Neuronal stem cell (in vitro differentiated cells): ENCODE measurements at regions not wholly inside any gene's neighbourhood (a gene's known extent, or its start where the extent isn't known, plus 50 kb on each side); places are given as distances from the start of the nearest gene placed in this dataset.

Experiments
- DNase-seq: peaks from one replicate; pipeline ENCODE4 v3.0.0-alpha.2; 2013; ENCODE audit warnings: low spot score
- H2AFZ ChIP-seq: one replicate; pipeline ENCODE4 v1.6.1; 2013; ENCODE audit warnings: mild to moderate bottlenecking, low read length, inconsistent platforms
- H2AK5ac ChIP-seq: 2 replicates; pipeline ENCODE4 v1.6.1; 2013; ENCODE audit warnings: low read depth, mild to moderate bottlenecking, inconsistent platforms, low read length, moderate library complexity, mixed read lengths
- H2BK120ac ChIP-seq: 2 replicates; pipeline ENCODE4 v1.6.1; 2013; ENCODE audit warnings: low read depth, mild to moderate bottlenecking, inconsistent platforms, low read length, moderate library complexity, mixed read lengths
- H2BK12ac ChIP-seq: one replicate; pipeline ENCODE4 v1.6.1; 2013; ENCODE audit warnings: low read length, inconsistent platforms
- H2BK15ac ChIP-seq: 2 replicates; pipeline ENCODE4 v1.6.1; 2013; ENCODE audit warnings: mild to moderate bottlenecking, low read length, inconsistent platforms, mixed read lengths
- H2BK5ac ChIP-seq: one replicate; pipeline ENCODE4 v1.6.1; 2013; ENCODE audit warnings: inconsistent platforms, mild to moderate bottlenecking, low read length, moderate library complexity
- H3K14ac ChIP-seq: one replicate; pipeline ENCODE4 v1.6.1; 2013; ENCODE audit warnings: low read length, inconsistent platforms
- H3K18ac ChIP-seq: 2 replicates; pipeline ENCODE4 v1.6.1; 2013; ENCODE audit warnings: low read length, inconsistent platforms
- H3K23ac ChIP-seq: 2 replicates; pipeline ENCODE4 v1.6.1; 2013; ENCODE audit warnings: low read depth, mild to moderate bottlenecking, mixed read lengths, low read length, inconsistent platforms; ENCODE audit not compliant: poor library complexity
- H3K27ac ChIP-seq: replicated peaks from 3 replicates; pipeline ENCODE4 v1.5.1; 2013; ENCODE audit warnings: low read length, inconsistent platforms
- H3K27me3 ChIP-seq, 3 experiments: 2 replicates each; pipeline ENCODE4 v1.6.1; 2013; ENCODE audit warnings: low read length in 3 of 3, mild to moderate bottlenecking in 2 of 3, inconsistent platforms in 1 of 3, low read depth in 1 of 3, mixed read lengths in 1 of 3, moderate library complexity in 1 of 3; ENCODE audit not compliant: control insufficient read depth in 3 of 3, insufficient read depth in 3 of 3
- H3K36me3 ChIP-seq, 2 donors: replicated peaks in 1 of 2; 2 replicates each; pipeline ENCODE4 v1.6.1; 2013; ENCODE audit warnings: low read length in 2 of 2; ENCODE audit not compliant: control insufficient read depth in 2 of 2, insufficient read depth in 2 of 2
- H3K4ac ChIP-seq: 2 replicates; pipeline ENCODE4 v1.6.1; 2013; ENCODE audit warnings: inconsistent platforms, mild to moderate bottlenecking, low read length, moderate library complexity
- H3K4me1 ChIP-seq, 2 donors: 1 replicate in 1 of 2; 2 replicates in 1 of 2; pipeline ENCODE4 v1.6.1; 2013; ENCODE audit warnings: low read length in 2 of 2, low read depth in 1 of 2; ENCODE audit not compliant: control insufficient read depth in 2 of 2, insufficient read depth in 1 of 2
- H3K4me2 ChIP-seq: one replicate; pipeline ENCODE4 v1.6.1; 2013; ENCODE audit warnings: mild to moderate bottlenecking, low read length, inconsistent platforms; ENCODE audit not compliant: insufficient read depth, poor library complexity, severe bottlenecking
- H3K4me3 ChIP-seq, 2 donors: 2 replicates each; pipeline ENCODE4 v1.5.1; 2013; ENCODE audit warnings: low read length in 2 of 2, mild to moderate bottlenecking in 2 of 2, inconsistent platforms in 1 of 2, moderate library complexity in 1 of 2
- H3K79me1 ChIP-seq: one replicate; pipeline ENCODE4 v1.6.1; 2013; ENCODE audit warnings: low read depth, mild to moderate bottlenecking, inconsistent platforms, low read length, moderate library complexity
- H3K9ac ChIP-seq: one replicate; pipeline ENCODE4 v1.6.1; 2013; ENCODE audit warnings: mild to moderate bottlenecking, low read depth, low read length, inconsistent platforms; ENCODE audit not compliant: poor library complexity
- H3K9me3 ChIP-seq, 2 donors: replicated peaks in 1 of 2; 2 replicates each; pipeline versions ENCODE3 to v1.6.1; 2013; ENCODE audit warnings: low read length in 2 of 2, mild to moderate bottlenecking in 2 of 2, inconsistent platforms in 1 of 2, low read depth in 1 of 2, mixed read lengths in 1 of 2, moderate library complexity in 1 of 2; ENCODE audit not compliant: control insufficient read depth in 2 of 2, insufficient read depth in 1 of 2
- H4K8ac ChIP-seq: one replicate; pipeline ENCODE4 v1.6.1; 2013; ENCODE audit warnings: low read depth, mild to moderate bottlenecking, inconsistent platforms, low read length, moderate library complexity
- H4K91ac ChIP-seq: one replicate; pipeline ENCODE4 v1.6.1; 2013; ENCODE audit warnings: low read length, low read depth, mild to moderate bottlenecking, inconsistent platforms; ENCODE audit not compliant: poor library complexity
- WGBS, 2 donors: extraction: QIAGEN DNeasy Blood & Tissue Kit; methylation state at CpG; one replicate each; pipeline ENCODE4 v1.1.7; 2013; ENCODE audit warnings: missing lambda C conversion rate in 2 of 2, mixed read lengths in 1 of 2; ENCODE audit not compliant: insufficient read length in 2 of 2, insufficient replicate concordance in 1 of 2; ENCODE audit errors: extremely low coverage in 2 of 2; 5-methylcytosine and 5-hydroxymethylcytosine counted together

DNA sequence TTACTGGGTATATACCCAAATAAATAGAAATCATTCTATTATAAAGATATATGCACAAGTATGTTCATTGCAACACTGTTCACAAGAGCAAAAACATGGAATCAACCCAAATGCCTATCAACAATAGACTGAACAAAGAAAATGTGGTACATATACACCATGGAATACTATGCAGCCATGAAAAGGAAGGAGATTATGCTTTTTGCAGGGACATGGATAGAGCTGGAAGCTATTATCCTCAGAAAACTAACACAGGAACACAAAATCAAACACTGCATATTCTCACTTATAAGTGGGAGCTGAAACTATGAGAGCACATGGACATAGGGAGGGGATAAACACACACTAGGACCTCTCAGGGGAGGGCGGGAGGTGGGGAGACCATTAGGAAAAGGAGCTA is 298.4 kb upstream of the CDH9 start:
- DNase-seq: no peak
- no peak overlapping the region for H3K14ac ChIP-seq
- no peak overlapping the region for H3K9ac ChIP-seq
- WGBS, 2 donors: no CpG with 5 or more reads among the region's 1 CpG
- no peak overlapping the region for H2AK5ac ChIP-seq
- H3K79me1 ChIP-seq: no peaks in the 10 kb centered on the region
- no peak overlapping the region for H2AFZ ChIP-seq
- H2BK120ac ChIP-seq: no peak overlapping the region
- H3K36me3 ChIP-seq: no peaks in the 10 kb centered on the region
- H4K8ac ChIP-seq: no peak overlapping the region
- H3K4me1 ChIP-seq: no peaks in the 10 kb centered on the region
- no peak overlapping the region for H3K18ac ChIP-seq
- no peaks in the 10 kb centered on the region for H3K27me3 ChIP-seq
- H4K91ac ChIP-seq: no peak overlapping the region
- H3K4ac ChIP-seq: no peak overlapping the region
- no peak overlapping the region for H2BK15ac ChIP-seq
- no peak overlapping the region for H3K23ac ChIP-seq
- H3K4me3 ChIP-seq: no peak overlapping the region
- H3K27ac ChIP-seq: no peak overlapping the region
- no peak overlapping the region for H3K4me2 ChIP-seq
- no peaks in the 10 kb centered on the region for H3K9me3 ChIP-seq
- H2BK5ac ChIP-seq: no peak overlapping the region
- H2BK12ac ChIP-seq: no peak overlapping the region

DNA sequence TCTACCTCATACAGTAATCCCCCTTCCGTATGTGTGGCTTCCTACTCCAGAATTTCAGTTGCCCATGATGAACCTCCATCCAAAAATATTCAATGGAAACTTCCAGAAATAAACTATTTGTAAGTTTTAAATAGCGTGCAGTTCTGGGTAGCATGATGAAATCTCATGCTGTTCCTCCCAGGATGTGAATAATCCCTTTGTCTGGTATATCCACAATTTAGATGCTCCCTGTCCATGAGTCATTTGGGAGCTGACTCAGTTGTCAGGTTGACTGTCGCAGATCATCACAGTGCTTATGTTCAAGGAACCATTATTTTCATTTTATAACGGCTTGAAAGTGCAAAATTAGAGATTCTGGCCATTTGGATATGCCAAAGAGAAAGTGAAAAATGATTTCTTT is 290.1 kb upstream of the CDH9 start:
- Histone ChIP-seq H2AFZ (no peak overlapping the region), H4K91ac (no peak overlapping the region), H3K23ac (no peak overlapping the region), H3K18ac (no peak overlapping the region), H3K36me3 (no peaks in the 10 kb centered on the region), H3K9ac (no peak overlapping the region), H3K9me3 (peaks cover 0 to 2% of the 10 kb centered on the region in 2 donors), H3K4me3 (no peak overlapping the region), H3K27me3 (no peaks in the 10 kb centered on the region), H3K4ac (no peak overlapping the region), H3K27ac (no peak overlapping the region), H3K14ac (no peak overlapping the region), H3K4me1 (no peaks in the 10 kb centered on the region), H2AK5ac (no peak overlapping the region), H2BK120ac (no peak overlapping the region), H2BK15ac (no peak overlapping the region), H3K79me1 (no peaks in the 10 kb centered on the region), H2BK5ac (no peak overlapping the region), H4K8ac (no peak overlapping the region), H3K4me2 (no peak overlapping the region), H2BK12ac (no peak overlapping the region)
- no CpG with 5 or more reads among the region's 4 CpGs for WGBS, 2 donors
- no peak for DNase-seq

DNA sequence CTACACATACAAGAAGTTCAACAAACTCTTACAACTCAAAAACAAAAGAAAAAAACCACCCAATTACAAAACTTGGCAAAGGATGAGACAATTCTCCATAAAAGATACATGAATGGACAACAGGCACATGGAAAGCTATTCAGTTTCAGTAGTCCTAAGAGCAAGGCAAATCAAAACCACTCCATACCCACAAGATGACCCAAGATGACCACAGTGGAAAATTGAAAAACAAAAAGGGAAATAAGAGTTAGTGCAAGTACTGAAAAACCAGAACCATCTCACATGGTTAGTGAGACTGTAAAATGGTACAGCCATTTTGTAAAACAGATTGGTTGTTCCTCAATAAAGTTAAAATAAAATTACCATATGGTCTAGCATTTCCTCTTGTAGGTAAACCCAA is 287.1 kb upstream of the CDH9 start:
- Histone ChIP-seq H2BK120ac (no peak overlapping the region), H3K9ac (no peak overlapping the region), H3K27me3 (no peaks in the 10 kb centered on the region), H2BK12ac (no peak overlapping the region), H4K91ac (no peak overlapping the region), H2BK15ac (no peak overlapping the region), H3K79me1 (no peaks in the 10 kb centered on the region), H3K4me3 (no peak overlapping the region), H3K4me2 (no peak overlapping the region), H3K4me1 (no peaks in the 10 kb centered on the region), H3K9me3 (no peaks in the 10 kb centered on the region), H2AFZ (no peak overlapping the region), H3K27ac (no peak overlapping the region), H3K14ac (no peak overlapping the region), H2AK5ac (no peak overlapping the region), H2BK5ac (no peak overlapping the region), H3K4ac (no peak overlapping the region), H4K8ac (no peak overlapping the region), H3K18ac (no peak overlapping the region), H3K23ac (no peak overlapping the region), H3K36me3 (no peaks in the 10 kb centered on the region)
- DNase-seq: no peak

DNA sequence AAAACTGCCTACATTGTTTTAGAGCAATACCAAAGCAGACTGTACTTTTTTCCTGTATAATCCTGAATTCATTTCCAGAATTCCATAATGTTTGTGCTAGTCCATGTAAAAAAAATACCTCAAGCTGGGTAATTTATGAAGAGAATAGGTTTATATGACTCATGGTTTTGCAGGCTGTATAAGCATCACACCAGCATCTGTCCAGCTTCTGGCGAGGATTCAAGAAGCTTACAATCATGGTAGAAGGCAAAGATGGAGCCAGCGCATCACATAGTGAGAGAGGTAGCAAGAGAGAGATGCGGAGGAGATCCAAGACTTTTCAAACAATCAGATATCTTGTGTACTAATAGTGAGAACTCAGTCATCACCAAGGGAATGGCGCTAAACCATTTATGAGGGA is 280.3 kb upstream of the CDH9 start:
- Histone ChIP-seq H2BK12ac (no peak overlapping the region), H3K4me1 (peaks cover 0 to 2% of the 10 kb centered on the region in 2 donors), H3K79me1 (no peaks in the 10 kb centered on the region), H3K9ac (no peak overlapping the region), H3K4ac (no peak overlapping the region), H3K4me2 (no peak overlapping the region), H3K4me3 (no peak overlapping the region), H2BK120ac (no peak overlapping the region), H4K91ac (no peak overlapping the region), H3K36me3 (no peaks in the 10 kb centered on the region), H3K27ac (no peak overlapping the region), H3K14ac (no peak overlapping the region), H2BK15ac (no peak overlapping the region), H4K8ac (no peak overlapping the region), H2AK5ac (no peak overlapping the region), H3K18ac (no peak overlapping the region), H3K23ac (no peak overlapping the region), H2BK5ac (no peak overlapping the region), H2AFZ (no peak overlapping the region), H3K27me3 (no peaks in the 10 kb centered on the region), H3K9me3 (peaks cover 0 to 7% of the 10 kb centered on the region in 2 donors)
- DNase-seq: no peak
- WGBS, 2 donors: no CpG with 5 or more reads among the region's 4 CpGs
